Activated CD8-positive, alpha-beta T cell treated with anti-CD3 and anti-CD28 coated beads for 36 hours (primary cell): ENCODE measurements at regions not wholly inside any gene's neighbourhood (a gene's known extent, or its start where the extent isn't known, plus 50 kb on each side); places are given as distances from the start of the nearest gene placed in this dataset.

ENCODE experiments used
- ATAC-seq: fragments of 200-7000 bp; cut with Tn5 transposase; one replicate; pipeline ENCODE4 v1.10.0; 2021; ENCODE audit warnings: mild to moderate bottlenecking, moderate library complexity
- CTCF ChIA-PET: fragments of 350-600 bp; sonication (Branson Sonifier 250); formaldehyde crosslinking; loops from one replicate; lab custom pipeline; 2021; ENCODE audit warnings: antibody characterized with exemption; lab: Charles Lee
- POLR2A ChIA-PET: fragments of 350-600 bp; sonication (Branson Sonifier 250); formaldehyde crosslinking; loops from one replicate; lab custom pipeline; 2021; ENCODE audit warnings: antibody characterized with exemption; lab: Charles Lee
- DNase-seq: peaks from one replicate; pipeline ENCODE4 v3.0.0-alpha.2; 2020
- H3K27ac Mint-ChIP-seq: one replicate; pipeline ENCODE4 v1.8.0; 2021; ENCODE audit warnings: mild to moderate bottlenecking, mixed read lengths
- H3K27me3 Mint-ChIP-seq: one replicate; pipeline ENCODE4 v1.8.0; 2021; ENCODE audit warnings: mixed read lengths
- H3K36me3 Mint-ChIP-seq: one replicate; pipeline ENCODE4 v1.8.0; 2021; ENCODE audit warnings: low read depth, mixed read lengths
- H3K4me1 Mint-ChIP-seq: one replicate; pipeline ENCODE4 v1.8.0; 2021; ENCODE audit warnings: low read depth, mixed read lengths
- H3K4me3 Mint-ChIP-seq: one replicate; pipeline ENCODE4 v1.8.0; 2021; ENCODE audit warnings: mild to moderate bottlenecking, moderate library complexity, mixed read lengths
- H3K9me3 Mint-ChIP-seq: one replicate; pipeline ENCODE4 v1.8.0; 2021; ENCODE audit warnings: mixed read lengths
- CTCF ChIP-seq: fragments of 200-600 bp; IDR thresholded peaks from one replicate; pipeline ENCODE4 v1.8.0; 2022; ENCODE audit warnings: antibody characterized with exemption, mild to moderate bottlenecking
- intact Hi-C: fragments of 100-400 bp; cut with micrococcal nuclease; formaldehyde crosslinking; loops from one replicate; pipeline ENCODE4 v1.10.0; 2022

GRCh38 chrX:117092641-117093040 lies 629.9 kb upstream of the CT83 start:
- Mint-ChIP-seq H3K27ac (no peak overlapping the region), H3K36me3 (no peaks in the 10 kb centered on the region), H3K4me3 (no peak overlapping the region), H3K27me3 (no peaks in the 10 kb centered on the region), H3K9me3 (peaks cover 3% of the 10 kb centered on the region), H3K4me1 (no peaks in the 10 kb centered on the region)
- ChIA-PET POLR2A (no interaction called here), CTCF (no interaction called here)
- intact Hi-C loops: no loop called here
- DNase-seq (no peak), ATAC-seq (no peak)
- no peak for TF ChIP-seq CTCF

- no peak overlapping the region for H3K4me3 Mint-ChIP-seq
- ATAC-seq (no peak), DNase-seq (no peak)
- no peak overlapping the region for H3K27ac Mint-ChIP-seq
- no peaks in the 10 kb centered on the region for H3K4me1 Mint-ChIP-seq
- POLR2A ChIA-PET: no interaction called here
- H3K27me3 Mint-ChIP-seq: no peaks in the 10 kb centered on the region
- TF ChIP-seq CTCF: no peak
- H3K9me3 Mint-ChIP-seq: peaks cover 2% of the 10 kb centered on the region
- CTCF ChIA-PET: no interaction called here
- intact Hi-C loops: no loop called here
- H3K36me3 Mint-ChIP-seq: no peaks in the 10 kb centered on the region
Measured at GRCh38 chrX:117063224-117063623, 600.4 kb upstream of the CT83 start.

- H3K27me3 Mint-ChIP-seq: no peaks in the 10 kb centered on the region
- intact Hi-C loops: no loop called here
- H3K4me1 Mint-ChIP-seq: no peaks in the 10 kb centered on the region
- no peak for TF ChIP-seq CTCF
- DNase-seq (no peak), ATAC-seq (no peak)
- H3K4me3 Mint-ChIP-seq: no peak overlapping the region
- no peak overlapping the region for H3K27ac Mint-ChIP-seq
- no peaks in the 10 kb centered on the region for H3K36me3 Mint-ChIP-seq
- ChIA-PET CTCF (no interaction called here), POLR2A (no interaction called here)
- no peaks in the 10 kb centered on the region for H3K9me3 Mint-ChIP-seq
Measured at GRCh38 chrX:117059848-117060247, 597.1 kb upstream of the CT83 start.

- H3K27me3 Mint-ChIP-seq: no peaks in the 10 kb centered on the region
- no peaks in the 10 kb centered on the region for H3K4me1 Mint-ChIP-seq
- no peaks in the 10 kb centered on the region for H3K36me3 Mint-ChIP-seq
- ChIA-PET CTCF (no interaction called here), POLR2A (no interaction called here)
- no peak overlapping the region for H3K27ac Mint-ChIP-seq
- intact Hi-C loops: no loop called here
- peaks cover 4% of the 10 kb centered on the region for H3K9me3 Mint-ChIP-seq
- DNase-seq (no peak), ATAC-seq (no peak)
- TF ChIP-seq CTCF: no peak
- no peak overlapping the region for H3K4me3 Mint-ChIP-seq
Measured at GRCh38 chrX:117053260-117053659, 590.5 kb upstream of the CT83 start.

- ATAC-seq: no peak
- H3K27me3 Mint-ChIP-seq: no peaks in the 10 kb centered on the region
- no peak overlapping the region for H3K4me3 Mint-ChIP-seq
- ChIA-PET POLR2A (no interaction called here), CTCF (no interaction called here)
- intact Hi-C loops: no loop called here
- no peaks in the 10 kb centered on the region for H3K4me1 Mint-ChIP-seq
- no peak for DNase-seq
- H3K36me3 Mint-ChIP-seq: no peaks in the 10 kb centered on the region
- TF ChIP-seq CTCF: no peak
- no peak overlapping the region for H3K27ac Mint-ChIP-seq
- peaks cover 3% of the 10 kb centered on the region for H3K9me3 Mint-ChIP-seq
Measured at GRCh38 chrX:117038918-117039440, 576.2 kb upstream of the CT83 start.
